HepG2 (cell line): ENCODE measurements at regions not wholly inside any gene's neighbourhood (a gene's known extent, or its start where the extent isn't known, plus 50 kb on each side); places are given as distances from the start of the nearest gene placed in this dataset.

Experiments used
- CEBPZ ChIP-seq: IDR thresholded peaks from 2 replicates; pipeline ENCODE4 v1.6.1; 2012; ENCODE audit warnings: low read length, improper control_type of control experiment
- HMG20B ChIP-seq: conservative IDR thresholded peaks from 2 replicates; pipeline ENCODE4 v1.6.1; 2016; ENCODE audit warnings: missing genetic modification reagents, missing compliant biosample characterization
- HNF4A ChIP-seq: sonication (generic); formaldehyde crosslinking; IDR thresholded peaks from 2 replicates; pipeline ENCODE4 v1.4.0; 2020; ENCODE audit warnings: missing genetic modification reagents
- ISX ChIP-seq: sonication (generic); formaldehyde crosslinking; conservative IDR thresholded peaks from 2 replicates; pipeline ENCODE4 v1.5.0; 2020; ENCODE audit warnings: missing genetic modification reagents
- MTA3 ChIP-seq: sonication (generic); formaldehyde crosslinking; IDR thresholded peaks from 2 replicates; pipeline ENCODE4 v1.4.0; 2020; ENCODE audit warnings: missing genetic modification reagents
- NR2C2 ChIP-seq: sonication (generic); formaldehyde crosslinking; IDR thresholded peaks from 2 replicates; pipeline ENCODE4 v1.4.0; 2020; ENCODE audit warnings: missing genetic modification reagents, mild to moderate bottlenecking, moderate library complexity, borderline replicate concordance
- PAF1 ChIP-seq: IDR thresholded peaks from 2 replicates; pipeline ENCODE4 v1.6.1; 2016; ENCODE audit warnings: missing genetic modification reagents, missing compliant biosample characterization
- RXRB ChIP-seq: IDR thresholded peaks from 2 replicates; pipeline ENCODE4 v1.6.1; 2016; ENCODE audit warnings: borderline replicate concordance, missing genetic modification reagents, missing compliant biosample characterization
- SOX13 ChIP-seq, 3 experiments: fragments of 450-650 bp in 1 of 3; sonication (generic) in 1 of 3; formaldehyde crosslinking in 1 of 3; IDR thresholded peaks in 2 of 3; conservative IDR thresholded peaks in 1 of 3; 2 replicates each; pipeline versions ENCODE4 v1.5.0 to v1.6.1; 2016 to 2020; ENCODE audit warnings: antibody characterized with exemption in 1 of 3, mild to moderate bottlenecking in 1 of 3, missing compliant biosample characterization in 1 of 3, missing genetic modification reagents in 1 of 3, moderate library complexity in 1 of 3
- SP140L ChIP-seq: sonication (generic); formaldehyde crosslinking; IDR thresholded peaks from 2 replicates; pipeline ENCODE4 v1.4.0; 2020; ENCODE audit warnings: missing genetic modification reagents, borderline replicate concordance
- TEAD2 ChIP-seq: sonication (generic); formaldehyde crosslinking; IDR thresholded peaks from 2 replicates; pipeline ENCODE4 v1.9.0; 2021; ENCODE audit warnings: missing genetic modification reagents
- TMF1 ChIP-seq: sonication (generic); formaldehyde crosslinking; IDR thresholded peaks from 2 replicates; pipeline ENCODE4 v1.8.1; 2022; ENCODE audit warnings: low read depth, missing genetic modification reagents
- ZBTB8A ChIP-seq: sonication (generic); formaldehyde crosslinking; IDR thresholded peaks from 2 replicates; pipeline ENCODE4 v1.4.0; 2020; ENCODE audit warnings: mild to moderate bottlenecking, low read depth, missing genetic modification reagents, borderline replicate concordance
- ZKSCAN8 ChIP-seq: IDR thresholded peaks from 2 replicates; pipeline ENCODE4 v1.6.1; 2016; ENCODE audit warnings: borderline replicate concordance, missing genetic modification reagents, missing compliant biosample characterization
- ZMYM2 ChIP-seq: sonication (generic); formaldehyde crosslinking; IDR thresholded peaks from 2 replicates; pipeline ENCODE4 v1.8.0; 2022; ENCODE audit warnings: mild to moderate bottlenecking, missing genetic modification reagents
- ZNF234 ChIP-seq: sonication (generic); formaldehyde crosslinking; conservative IDR thresholded peaks from 2 replicates; pipeline ENCODE4 v1.5.1; 2020; ENCODE audit warnings: mild to moderate bottlenecking, missing genetic modification reagents
- ZNF441 ChIP-seq: sonication (generic); formaldehyde crosslinking; IDR thresholded peaks from 2 replicates; pipeline ENCODE4 v1.7.0; 2021; ENCODE audit warnings: missing genetic modification reagents, borderline replicate concordance
- ZNF652 ChIP-seq: IDR thresholded peaks from 2 replicates; pipeline ENCODE4 v1.6.1; 2016; ENCODE audit warnings: low read depth, borderline replicate concordance
- ZNF770 ChIP-seq: sonication (generic); formaldehyde crosslinking; IDR thresholded peaks from 2 replicates; pipeline ENCODE4 v1.5.0; 2020; ENCODE audit warnings: mild to moderate bottlenecking, missing genetic modification reagents
- ZNF777 ChIP-seq: sonication (generic); formaldehyde crosslinking; IDR thresholded peaks from 2 replicates; pipeline ENCODE4 v1.4.0; 2020; ENCODE audit warnings: missing genetic modification reagents
- TF ChIP-seq, protein P1 (sequence below), 2 experiments: fragments of 450-650 bp in 1 of 2; sonication (generic) in 1 of 2; formaldehyde crosslinking; IDR thresholded peaks; 2 replicates each; pipeline versions ENCODE4 v1.5.0 to v1.8.0; 2020 to 2022; ENCODE audit warnings: mild to moderate bottlenecking in 1 of 2, missing genetic modification reagents in 1 of 2
- TF ChIP-seq, protein P2 (sequence below): sonication (generic); formaldehyde crosslinking; IDR thresholded peaks from 2 replicates; pipeline ENCODE4 v1.4.0; 2020; ENCODE audit warnings: missing genetic modification reagents

DNA sequence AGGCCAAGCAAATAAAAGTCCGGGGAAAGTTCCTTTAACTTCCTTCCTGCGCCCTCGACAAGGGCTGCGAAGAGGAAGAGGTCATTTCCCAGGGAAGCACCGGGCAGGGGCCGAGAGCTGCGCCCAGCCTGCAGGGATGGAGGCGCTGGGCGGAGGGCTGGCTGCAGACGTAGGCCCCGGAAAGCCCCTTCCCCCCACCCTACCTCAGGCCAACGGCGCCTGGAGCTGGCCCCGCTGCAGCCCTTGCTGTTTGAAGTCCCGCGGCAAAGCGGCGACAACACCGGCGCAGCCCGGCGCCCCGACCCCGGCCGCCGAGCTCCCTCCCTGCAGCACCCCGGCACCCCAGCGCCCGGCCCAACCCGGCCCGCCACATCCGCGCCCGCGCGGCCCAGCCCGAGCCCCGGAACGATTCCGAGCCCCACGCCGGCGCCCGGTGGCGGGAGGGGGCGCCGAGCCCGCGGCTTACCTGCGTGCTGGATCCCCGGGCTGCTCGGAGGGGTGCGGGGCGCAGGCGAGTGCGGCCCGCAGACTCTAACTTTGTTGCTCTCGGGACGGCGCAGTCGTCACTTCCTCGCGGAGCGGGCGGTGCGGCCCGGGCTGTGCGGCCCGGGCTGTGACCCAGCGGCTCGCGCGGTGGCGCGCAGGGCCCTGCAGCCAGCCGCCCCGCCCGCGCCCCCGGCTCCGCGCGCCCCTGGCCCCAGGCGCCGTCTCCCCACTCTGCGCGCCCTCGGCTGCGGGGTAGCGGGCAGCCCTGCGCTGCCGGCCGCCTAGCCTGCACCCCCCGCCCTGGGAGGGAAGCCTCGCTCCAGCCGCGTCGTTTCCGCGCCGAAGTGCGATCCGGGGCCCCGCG is 64.8 kb upstream of the PTGR2 start (continued):
- TF ChIP-seq, protein P1, sequence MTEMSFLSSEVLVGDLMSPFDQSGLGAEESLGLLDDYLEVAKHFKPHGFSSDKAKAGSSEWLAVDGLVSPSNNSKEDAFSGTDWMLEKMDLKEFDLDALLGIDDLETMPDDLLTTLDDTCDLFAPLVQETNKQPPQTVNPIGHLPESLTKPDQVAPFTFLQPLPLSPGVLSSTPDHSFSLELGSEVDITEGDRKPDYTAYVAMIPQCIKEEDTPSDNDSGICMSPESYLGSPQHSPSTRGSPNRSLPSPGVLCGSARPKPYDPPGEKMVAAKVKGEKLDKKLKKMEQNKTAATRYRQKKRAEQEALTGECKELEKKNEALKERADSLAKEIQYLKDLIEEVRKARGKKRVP (CRISPR knock-in tag; IDR thresholded peaks at IDR 0.05), result no peak
- TF ChIP-seq ZKSCAN8 (CRISPR knock-in tag) (no peak), RXRB (CRISPR knock-in tag) (no peak), ZBTB8A (CRISPR knock-in tag) (no peak), ZNF652 (CRISPR knock-in tag) (no peak), ISX (CRISPR knock-in tag) (no peak), ZNF234 (CRISPR knock-in tag) (no peak), ZNF770 (CRISPR knock-in tag) (no peak), ZMYM2 (CRISPR knock-in tag) (no peak), ZNF441 (CRISPR knock-in tag) (no peak), PAF1 (no peak), HMG20B (CRISPR knock-in tag) (no peak), MTA3 (CRISPR knock-in tag) (no peak), ZNF777 (no peak), CEBPZ (no peak), HNF4A (CRISPR knock-in tag) (no peak), SP140L (no peak), SOX13 (IDR thresholded peaks at IDR 0.05) (no peak), SOX13 (CRISPR knock-in tag; conservative IDR thresholded peaks at IDR 0.05 in 1 of 2, IDR thresholded peaks at IDR 0.05 in 1 of 2) (no peak; a peak in 1 of 4 replicates), TEAD2 (CRISPR knock-in tag) (no peak), NR2C2 (no peak), TMF1 (CRISPR knock-in tag) (no peak)
- TF ChIP-seq, protein P2, sequence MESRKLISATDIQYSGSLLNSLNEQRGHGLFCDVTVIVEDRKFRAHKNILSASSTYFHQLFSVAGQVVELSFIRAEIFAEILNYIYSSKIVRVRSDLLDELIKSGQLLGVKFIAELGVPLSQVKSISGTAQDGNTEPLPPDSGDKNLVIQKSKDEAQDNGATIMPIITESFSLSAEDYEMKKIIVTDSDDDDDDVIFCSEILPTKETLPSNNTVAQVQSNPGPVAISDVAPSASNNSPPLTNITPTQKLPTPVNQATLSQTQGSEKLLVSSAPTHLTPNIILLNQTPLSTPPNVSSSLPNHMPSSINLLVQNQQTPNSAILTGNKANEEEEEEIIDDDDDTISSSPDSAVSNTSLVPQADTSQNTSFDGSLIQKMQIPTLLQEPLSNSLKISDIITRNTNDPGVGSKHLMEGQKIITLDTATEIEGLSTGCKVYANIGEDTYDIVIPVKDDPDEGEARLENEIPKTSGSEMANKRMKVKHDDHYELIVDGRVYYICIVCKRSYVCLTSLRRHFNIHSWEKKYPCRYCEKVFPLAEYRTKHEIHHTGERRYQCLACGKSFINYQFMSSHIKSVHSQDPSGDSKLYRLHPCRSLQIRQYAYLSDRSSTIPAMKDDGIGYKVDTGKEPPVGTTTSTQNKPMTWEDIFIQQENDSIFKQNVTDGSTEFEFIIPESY, result no peak
